CD14-positive monocyte (primary cell): ENCODE measurements at regions not wholly inside any gene's neighbourhood (a gene's known extent, or its start where the extent isn't known, plus 50 kb on each side); places are given as distances from the start of the nearest gene placed in this dataset.

ENCODE experiments used
- DNase-seq, 3 donors: peaks; one replicate each; pipeline ENCODE4 v3.0.0-alpha.2; 2011 to 2022
- H2AFZ ChIP-seq: 2 replicates; pipeline ENCODE4 v1.6.0; 2012; ENCODE audit warnings: mild to moderate bottlenecking, low read depth, low read length, inconsistent platforms; ENCODE audit not compliant: insufficient read depth, poor library complexity, severe bottlenecking
- H3K27ac ChIP-seq, 2 donors: 1 replicate in 1 of 2; 2 replicates in 1 of 2; pipeline ENCODE4 v1.5.1; 2012 to 2013; ENCODE audit warnings: low read length in 2 of 2, control low read depth in 1 of 2, inconsistent platforms in 1 of 2, low read depth in 1 of 2, mild to moderate bottlenecking in 1 of 2
- H3K27me3 ChIP-seq, 2 donors: one replicate each; pipeline versions ENCODE4 v1.6.0 to v1.6.1; 2011 to 2013; ENCODE audit warnings: low read length in 2 of 2; ENCODE audit not compliant: control insufficient read depth in 2 of 2, insufficient read depth in 2 of 2
- H3K36me3 ChIP-seq, 2 donors: replicated peaks in 1 of 2; 1 replicate in 1 of 2; 2 replicates in 1 of 2; pipeline versions ENCODE4 v1.5.1 to v1.6.1; 2012 to 2013; ENCODE audit warnings: low read length in 2 of 2, control low read depth in 1 of 2, inconsistent platforms in 1 of 2, mild to moderate bottlenecking in 1 of 2; ENCODE audit not compliant: insufficient read depth in 2 of 2, control insufficient read depth in 1 of 2
- H3K4me1 ChIP-seq, 2 donors: 1 replicate in 1 of 2; 2 replicates in 1 of 2; pipeline versions ENCODE4 v1.5.1 to v1.6.1; 2012 to 2013; ENCODE audit warnings: low read length in 2 of 2, control low read depth in 1 of 2, inconsistent platforms in 1 of 2, mild to moderate bottlenecking in 1 of 2, moderate library complexity in 1 of 2; ENCODE audit not compliant: insufficient read depth in 2 of 2, control insufficient read depth in 1 of 2
- H3K4me2 ChIP-seq: replicated peaks from 2 replicates; pipeline ENCODE3; 2012; ENCODE audit warnings: low read length, moderate library complexity, mild to moderate bottlenecking; ENCODE audit not compliant: poor library complexity, severe bottlenecking; ENCODE audit errors: extremely low read depth
- H3K4me3 ChIP-seq, 3 experiments: fragments of 200-600 bp in 1 of 3; sonication (generic) in 1 of 3; replicated peaks in 1 of 3; 1 replicate in 2 of 3; 2 replicates in 1 of 3; pipeline ENCODE4 v1.5.1; 2011 to 2013; ENCODE audit warnings: low read length in 3 of 3, mild to moderate bottlenecking in 3 of 3, control low read depth in 2 of 3, low read depth in 2 of 3, inconsistent platforms in 1 of 3, moderate library complexity in 1 of 3
- H3K79me2 ChIP-seq: 2 replicates; pipeline ENCODE4 v1.6.0; 2012; ENCODE audit warnings: mild to moderate bottlenecking, control low read depth, inconsistent platforms, low read length, moderate library complexity; ENCODE audit not compliant: insufficient read depth
- H3K9ac ChIP-seq: 2 replicates; pipeline ENCODE4 v1.6.0; 2017; ENCODE audit warnings: low read length, mild to moderate bottlenecking; ENCODE audit not compliant: insufficient read depth, poor library complexity, severe bottlenecking
- H3K9me3 ChIP-seq, 2 donors: replicated peaks in 1 of 2; 1 replicate in 1 of 2; 2 replicates in 1 of 2; pipeline versions ENCODE4 v1.5.1 to v1.6.1; 2012 to 2013; ENCODE audit warnings: low read length in 2 of 2, control low read depth in 1 of 2; ENCODE audit not compliant: control insufficient read depth in 1 of 2, insufficient read depth in 1 of 2
- H4K20me1 ChIP-seq: 2 replicates; pipeline ENCODE4 v1.6.0; 2012; ENCODE audit warnings: mild to moderate bottlenecking, low read length, control low read depth, moderate library complexity; ENCODE audit not compliant: insufficient read depth
- H3K27ac Mint-ChIP-seq, 7 donors: one replicate each; pipeline ENCODE4 v1.8.0; 2020; ENCODE audit warnings: mild to moderate bottlenecking in 7 of 7, mixed read lengths in 7 of 7, moderate library complexity in 6 of 7, inconsistent platforms in 2 of 7
- H3K27me3 Mint-ChIP-seq, 3 donors: one replicate each; pipeline ENCODE4 v1.8.0; 2021 to 2022; ENCODE audit warnings: low read depth in 3 of 3, mild to moderate bottlenecking in 3 of 3, mixed read lengths in 3 of 3, moderate library complexity in 3 of 3, inconsistent platforms in 1 of 3
- H3K36me3 Mint-ChIP-seq, 2 donors: one replicate each; pipeline ENCODE4 v1.8.0; 2020; ENCODE audit warnings: mixed read lengths in 2 of 2, inconsistent platforms in 1 of 2, mild to moderate bottlenecking in 1 of 2
- H3K4me1 Mint-ChIP-seq: one replicate; pipeline ENCODE4 v1.8.0; 2020; ENCODE audit warnings: mild to moderate bottlenecking, mixed read lengths
- H3K4me3 Mint-ChIP-seq, 2 donors: one replicate each; pipeline ENCODE4 v1.8.0; 2020; ENCODE audit warnings: mild to moderate bottlenecking in 2 of 2, mixed read lengths in 2 of 2, moderate library complexity in 1 of 2
- H3K9me3 Mint-ChIP-seq, 7 donors: one replicate each; pipeline ENCODE4 v1.8.0; 2020 to 2022; ENCODE audit warnings: mixed read lengths in 7 of 7, mild to moderate bottlenecking in 6 of 7, moderate library complexity in 6 of 7, inconsistent platforms in 2 of 7
- CTCF ChIP-seq: fragments of 200-600 bp; IDR thresholded peaks from one replicate; pipeline ENCODE4 v1.8.0; 2022; ENCODE audit warnings: antibody characterized with exemption, mild to moderate bottlenecking
- WGBS: methylation state at CpG from one replicate; pipeline ENCODE4 v1.1.5; 2013; ENCODE audit warnings: missing lambda C conversion rate; ENCODE audit not compliant: insufficient coverage; 5-methylcytosine and 5-hydroxymethylcytosine counted together
- intact Hi-C, 2 donors: fragments of 100-400 bp; cut with micrococcal nuclease; formaldehyde crosslinking; loops; one replicate each; pipeline versions ENCODE4 v1.15.0 to v1.15.1; 2023

- Histone ChIP-seq H3K79me2 (no peaks in the 10 kb centered on the region), H3K27ac (no peak overlapping the region), H3K4me1 (no peaks in the 10 kb centered on the region), H2AFZ (no peak overlapping the region), H4K20me1 (no peaks in the 10 kb centered on the region), H3K4me3 (no peak overlapping the region), H3K27me3 (no peaks in the 10 kb centered on the region), H3K36me3 (no peaks in the 10 kb centered on the region), H3K4me2 (no peak overlapping the region), H3K9ac (no peak overlapping the region), H3K9me3 (peaks cover 0 to 5% of the 10 kb centered on the region in 2 donors)
- TF ChIP-seq CTCF: no peak
- H3K36me3 Mint-ChIP-seq: no peaks in the 10 kb centered on the region
- no peaks in the 10 kb centered on the region for H3K27me3 Mint-ChIP-seq
- peaks cover 0 to 11% (median 3%) of the 10 kb centered on the region in 7 donors for H3K9me3 Mint-ChIP-seq
- H3K27ac Mint-ChIP-seq: no peak overlapping the region
- H3K4me3 Mint-ChIP-seq: no peak overlapping the region
- no CpG with 5 or more reads among the region's 8 CpGs for WGBS
- DNase-seq: no peak
- H3K4me1 Mint-ChIP-seq: no peaks in the 10 kb centered on the region
- intact Hi-C loops: no loop called here
Observed at GRCh38 chr2:150258781-150259307, 228.6 kb downstream of the RND3 start.

GRCh38 chr2:150256736-150257135, 230.7 kb downstream of the RND3 start:
- Histone ChIP-seq H3K79me2 (no peaks in the 10 kb centered on the region), H3K27ac (no peak overlapping the region), H3K36me3 (no peaks in the 10 kb centered on the region), H3K4me1 (no peaks in the 10 kb centered on the region), H3K9ac (no peak overlapping the region), H4K20me1 (no peaks in the 10 kb centered on the region), H3K4me2 (no peak overlapping the region), H3K4me3 (no peak overlapping the region), H3K9me3 (peaks cover 0 to 8% of the 10 kb centered on the region in 2 donors), H3K27me3 (no peaks in the 10 kb centered on the region), H2AFZ (no peak overlapping the region)
- Mint-ChIP-seq H3K4me1 (no peaks in the 10 kb centered on the region), H3K27me3 (no peaks in the 10 kb centered on the region), H3K36me3 (no peaks in the 10 kb centered on the region), H3K9me3 (peaks cover 0 to 11% (median 3%) of the 10 kb centered on the region in 7 donors), H3K27ac (no peak overlapping the region), H3K4me3 (no peak overlapping the region)
- intact Hi-C loops: no loop called here
- no peak for TF ChIP-seq CTCF
- WGBS: no CpG with 5 or more reads among the region's 3 CpGs
- no peak for DNase-seq
